Endodermal cell (in vitro differentiated cells): ENCODE measurements at regions not wholly inside any gene's neighbourhood (a gene's known extent, or its start where the extent isn't known, plus 50 kb on each side); places are given as distances from the start of the nearest gene placed in this dataset.
A peak's percentile ranks its signal among the peaks of the same experiment; 100 is the strongest.

ENCODE experiments used
- DNase-seq: peaks from one replicate; pipeline ENCODE4 v3.0.0-alpha.2; 2017
- H3K27ac ChIP-seq: 2 replicates; pipeline ENCODE4 v1.5.1; 2013; ENCODE audit warnings: mild to moderate bottlenecking, low read depth, low read length, moderate library complexity
- H3K27me3 ChIP-seq: 2 replicates; pipeline ENCODE4 v1.6.1; 2013; ENCODE audit warnings: mild to moderate bottlenecking, low read length, moderate library complexity; ENCODE audit not compliant: insufficient read depth, control insufficient read depth, poor library complexity, severe bottlenecking
- H3K36me3 ChIP-seq: 2 replicates; pipeline ENCODE4 v1.7.0; 2013; ENCODE audit warnings: mild to moderate bottlenecking, low read length, moderate library complexity; ENCODE audit not compliant: control insufficient read depth, insufficient read depth
- H3K4me1 ChIP-seq: one replicate; pipeline ENCODE4 v1.7.0; 2013; ENCODE audit warnings: low read length; ENCODE audit not compliant: control insufficient read depth, insufficient read depth
- H3K4me3 ChIP-seq: 2 replicates; pipeline ENCODE4 v1.5.1; 2013; ENCODE audit warnings: mild to moderate bottlenecking, low read length, moderate library complexity
- H3K9ac ChIP-seq: 2 replicates; pipeline ENCODE4 v1.6.1; 2013; ENCODE audit warnings: mild to moderate bottlenecking, low read length, moderate library complexity; ENCODE audit not compliant: poor library complexity, severe bottlenecking; ENCODE audit errors: extremely low read depth
- H3K9me3 ChIP-seq: 2 replicates; pipeline ENCODE4 v1.6.1; 2013; ENCODE audit warnings: mild to moderate bottlenecking, low read length, moderate library complexity; ENCODE audit not compliant: control insufficient read depth
- H3K27ac Mint-ChIP-seq: 2 replicates; pipeline ENCODE4 v1.8.0; 2020; ENCODE audit warnings: mixed read lengths
- H3K27me3 Mint-ChIP-seq: 2 replicates; pipeline ENCODE4 v1.8.0; 2021; ENCODE audit warnings: mild to moderate bottlenecking, mixed read lengths; ENCODE audit not compliant: insufficient read depth
- H3K36me3 Mint-ChIP-seq: 2 replicates; pipeline ENCODE4 v1.8.0; 2020; ENCODE audit warnings: low read depth, mixed read lengths
- H3K4me1 Mint-ChIP-seq: 2 replicates; pipeline ENCODE4 v1.8.0; 2020; ENCODE audit warnings: mixed read lengths
- H3K4me3 Mint-ChIP-seq: 2 replicates; pipeline ENCODE4 v1.8.0; 2020; ENCODE audit warnings: mild to moderate bottlenecking, moderate library complexity, mixed read lengths
- H3K9me3 Mint-ChIP-seq: 2 replicates; pipeline ENCODE4 v1.8.0; 2020; ENCODE audit warnings: mild to moderate bottlenecking, mixed read lengths
- CTCF ChIP-seq: fragments of 200-600 bp; sonication (generic); conservative IDR thresholded peaks from 2 replicates; pipeline ENCODE4 v1.5.0; 2021; ENCODE audit warnings: antibody characterized with exemption, mild to moderate bottlenecking
- WGBS, 2 experiments: methylation state at CpG; one replicate each; pipeline versions ENCODE4 v1.1.5 to v1.1.7; 2013; ENCODE audit warnings: missing lambda C conversion rate in 2 of 2, mixed read lengths in 1 of 2; ENCODE audit not compliant: insufficient coverage in 1 of 2, insufficient read length in 1 of 2; 5-methylcytosine and 5-hydroxymethylcytosine counted together

GRCh38 chr21:35585155-35585554 lies 475.2 kb downstream of the SETD4 start:
- WGBS, 2 experiments, result 75 to 77% methylated on average over 6 of the region's 6 CpGs
- Mint-ChIP-seq H3K36me3 (no peaks in the 10 kb centered on the region), H3K9me3 (peaks cover 4% of the 10 kb centered on the region), H3K27ac (peak overlapping the region; percentile 55), H3K27me3 (no peaks in the 10 kb centered on the region), H3K4me1 (peaks cover 16% of the 10 kb centered on the region), H3K4me3 (no peak overlapping the region)
- Histone ChIP-seq H3K4me1 (no peaks in the 10 kb centered on the region), H3K4me3 (no peak overlapping the region), H3K27ac (no peak overlapping the region), H3K27me3 (no peaks in the 10 kb centered on the region), H3K9ac (no peak overlapping the region), H3K36me3 (no peaks in the 10 kb centered on the region), H3K9me3 (no peaks in the 10 kb centered on the region)
- no peak for TF ChIP-seq CTCF
- no peak for DNase-seq

- H3K27ac Mint-ChIP-seq, result no peak overlapping the region
- no peaks in the 10 kb centered on the region for H3K36me3 Mint-ChIP-seq
- H3K4me3 ChIP-seq, result no peak overlapping the region
- no peak overlapping the region for H3K9ac ChIP-seq
- H3K27me3 Mint-ChIP-seq, result no peaks in the 10 kb centered on the region
- H3K4me1 Mint-ChIP-seq, result peaks cover 16% of the 10 kb centered on the region
- 95 to 100% methylated on average over 3 to 8 of the region's 8 CpGs for WGBS, 2 experiments
- H3K27me3 ChIP-seq, result no peaks in the 10 kb centered on the region
- no peaks in the 10 kb centered on the region for H3K9me3 Mint-ChIP-seq
- no peak overlapping the region for H3K4me3 Mint-ChIP-seq
- no peak for TF ChIP-seq CTCF
- H3K4me1 ChIP-seq, result no peaks in the 10 kb centered on the region
- H3K36me3 ChIP-seq, result no peaks in the 10 kb centered on the region
- H3K9me3 ChIP-seq, result no peaks in the 10 kb centered on the region
- no peak overlapping the region for H3K27ac ChIP-seq
- DNase-seq, result no peak
Observed at GRCh38 chr21:35583566-35584216, 476.6 kb downstream of the SETD4 start.

GRCh38 chr21:35582731-35583130 lies 477.6 kb downstream of the SETD4 start:
- no peak for DNase-seq
- Mint-ChIP-seq H3K36me3 (no peaks in the 10 kb centered on the region), H3K9me3 (no peaks in the 10 kb centered on the region), H3K27me3 (no peaks in the 10 kb centered on the region), H3K4me1 (peaks cover 16% of the 10 kb centered on the region), H3K4me3 (no peak overlapping the region), H3K27ac (no peak overlapping the region)
- Histone ChIP-seq H3K27me3 (no peaks in the 10 kb centered on the region), H3K36me3 (no peaks in the 10 kb centered on the region), H3K27ac (no peak overlapping the region), H3K4me3 (no peak overlapping the region), H3K4me1 (no peaks in the 10 kb centered on the region), H3K9ac (no peak overlapping the region), H3K9me3 (no peaks in the 10 kb centered on the region)
- 91 to 100% methylated on average over 1 of the region's 1 CpG for WGBS, 2 experiments
- no peak for TF ChIP-seq CTCF
